HG03342 (cell line): ENCODE measurements at regions not wholly inside any gene's neighbourhood (a gene's known extent, or its start where the extent isn't known, plus 50 kb on each side); places are given as distances from the start of the nearest gene placed in this dataset.
"Not testable (repeated sequence)": the region's sequence is repeated elsewhere in the genome, so short reads cannot be mapped to it uniquely, and the experiment has no call there.

ENCODE experiments used
- ATAC-seq: cut with Tn5 transposase; IDR thresholded peaks from one replicate; pipeline ENCODE4 v1.9.1; 2021; ENCODE audit warnings: mild to moderate bottlenecking, moderate library complexity; ENCODE audit not compliant: unreplicated experiment

DNA sequence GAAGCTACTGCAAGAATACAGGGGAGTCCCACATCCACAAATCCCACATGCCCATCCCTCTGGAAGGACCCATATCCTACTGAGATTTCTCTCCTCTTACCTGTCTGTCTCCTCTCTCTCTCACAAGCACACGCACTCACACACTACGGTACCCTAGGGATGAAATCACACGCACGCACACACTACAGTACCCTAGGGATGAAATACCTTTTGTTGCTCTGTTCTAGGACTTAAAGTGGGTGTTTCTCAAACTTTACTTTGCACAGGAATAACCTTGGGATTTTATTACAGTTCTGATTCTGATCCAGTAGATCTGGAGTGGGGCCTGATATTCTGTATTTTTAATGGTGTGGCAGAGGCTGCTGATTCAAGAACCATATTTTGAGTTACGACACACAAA, 622.2 kb upstream of the ZNF385D start:
- ATAC-seq, result no peak

DNA sequence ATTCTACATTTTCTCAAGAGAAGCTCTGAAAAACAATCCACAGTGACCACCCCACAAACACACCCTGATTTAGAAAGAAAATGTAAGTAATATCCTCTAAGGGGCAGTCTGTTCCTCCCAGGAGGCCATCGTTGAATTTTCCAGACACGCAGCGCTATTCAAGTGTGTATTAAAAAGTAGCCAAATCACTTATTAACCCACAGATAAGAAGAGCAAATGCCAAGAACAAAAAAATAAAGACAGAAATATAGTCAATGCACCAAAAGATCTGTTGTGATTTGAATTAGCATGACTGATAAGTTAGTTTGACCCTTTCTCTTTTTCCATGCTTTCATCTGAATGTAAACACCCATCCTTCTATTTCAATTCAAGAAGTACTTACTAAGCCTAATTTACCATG, 622.8 kb upstream of the ZNF385D start:
- ATAC-seq, result no peak

DNA sequence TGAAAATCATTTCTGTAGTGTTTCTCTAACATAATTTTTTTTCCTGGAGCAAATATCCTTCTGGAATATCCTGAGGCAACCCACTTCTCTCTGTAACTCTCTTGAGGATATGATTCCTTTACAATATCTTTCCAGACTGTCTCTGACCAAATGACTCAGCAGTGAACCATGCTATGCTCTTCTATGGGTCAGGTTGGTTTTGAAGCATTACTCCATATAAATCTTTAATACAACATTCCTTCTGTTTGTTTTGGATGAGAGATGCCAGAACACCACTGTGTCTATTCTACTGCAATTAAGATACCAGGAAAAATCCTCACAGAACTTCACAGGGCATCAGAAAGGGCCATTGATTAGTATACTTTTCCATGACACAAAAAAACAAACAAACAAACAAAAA, 626.4 kb upstream of the ZNF385D start:
- ATAC-seq, result no peak

DNA sequence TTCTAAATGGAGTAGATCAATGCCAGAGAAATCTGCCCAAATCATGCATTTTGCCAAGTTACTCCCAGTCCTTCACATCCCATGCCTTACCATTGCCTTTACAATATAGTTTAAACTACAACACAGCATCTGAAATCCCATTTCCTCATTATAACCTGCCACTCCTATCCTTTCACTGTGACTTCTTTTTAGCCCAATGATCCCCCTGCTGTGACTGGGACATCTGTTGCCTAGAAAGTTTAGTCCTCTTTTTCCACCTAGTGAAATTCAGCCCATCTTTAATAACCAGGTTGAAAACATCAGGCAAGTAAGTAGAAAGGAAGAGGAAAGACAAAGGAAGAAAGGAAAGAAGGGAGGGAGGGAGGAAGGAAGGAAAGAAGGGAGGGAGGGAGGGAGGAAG, 627.9 kb upstream of the ZNF385D start:
- ATAC-seq, result no peak

DNA sequence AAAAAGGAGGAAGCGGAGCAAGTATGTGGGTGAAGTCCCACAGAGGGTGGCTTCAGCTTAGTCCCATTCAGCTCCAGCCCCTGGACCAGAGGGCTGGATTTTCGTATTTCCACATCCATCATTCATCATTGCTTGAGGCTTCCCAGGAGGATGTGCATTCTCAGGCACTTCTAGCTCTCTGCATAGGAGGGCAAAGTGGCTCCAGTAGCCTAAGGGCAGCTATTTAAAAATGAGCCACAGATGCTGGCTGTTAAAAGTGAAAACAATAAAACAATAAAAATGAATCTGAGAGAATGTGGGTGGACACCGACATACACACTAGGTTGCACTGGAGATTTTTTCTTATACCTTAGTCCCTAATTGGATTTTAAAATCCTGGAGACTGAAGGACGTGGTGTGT, 629.2 kb upstream of the ZNF385D start:
- no peak for ATAC-seq

DNA sequence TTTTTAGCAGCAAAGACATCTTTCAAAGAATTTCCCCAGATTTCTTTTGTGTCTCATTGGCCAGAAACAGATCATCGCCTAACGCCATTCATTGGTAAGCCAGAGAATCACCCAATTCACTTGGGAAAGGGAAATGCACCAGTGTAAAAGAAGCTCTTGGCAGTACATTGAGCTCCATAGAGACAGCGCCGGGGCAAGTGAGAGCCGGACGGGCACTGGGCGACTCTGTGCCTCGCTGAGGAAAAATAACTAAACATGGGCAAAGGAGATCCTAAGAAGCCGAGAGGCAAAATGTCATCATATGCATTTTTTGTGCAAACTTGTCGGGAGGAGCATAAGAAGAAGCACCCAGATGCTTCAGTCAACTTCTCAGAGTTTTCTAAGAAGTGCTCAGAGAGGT, 630.6 kb upstream of the ZNF385D start:
- not testable (repeated sequence) for ATAC-seq

DNA sequence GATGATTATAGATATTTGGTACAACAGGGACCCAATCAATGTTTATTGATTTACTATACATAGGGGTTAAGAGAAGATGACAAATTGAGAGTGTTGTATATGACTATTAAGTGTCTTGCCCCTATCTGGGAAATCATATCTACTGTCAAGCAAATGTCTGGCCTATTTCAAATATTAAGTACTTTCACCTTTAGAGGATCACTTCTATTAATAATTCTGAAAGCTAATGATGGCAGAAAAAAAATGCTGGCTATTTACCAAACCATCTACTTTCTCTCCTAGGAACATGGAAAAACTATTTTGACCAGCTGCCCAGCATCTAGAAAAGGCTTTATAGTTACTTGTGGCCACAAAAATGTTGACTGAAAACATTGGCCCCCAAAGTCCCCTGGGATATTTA, 632.3 kb upstream of the ZNF385D start:
- ATAC-seq, result no peak

DNA sequence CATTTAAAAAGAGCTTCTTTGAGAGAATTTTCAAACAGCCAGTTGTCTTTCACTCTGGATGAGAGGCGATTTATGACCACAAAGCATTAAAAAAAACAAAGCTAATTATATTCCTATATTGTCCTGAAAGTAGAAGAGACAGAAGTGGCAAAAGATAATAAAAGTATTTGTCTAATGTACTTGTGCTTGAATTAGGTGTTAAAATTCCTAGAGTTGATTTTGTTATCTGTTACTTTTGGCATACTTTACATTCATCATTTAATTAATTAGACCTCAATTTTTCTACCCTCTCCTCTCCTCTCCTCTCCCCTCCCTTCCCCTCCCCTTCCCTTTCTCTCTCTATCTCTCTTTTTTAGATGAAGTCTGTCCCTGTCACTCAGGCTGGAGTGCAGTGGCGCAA, 635.1 kb upstream of the ZNF385D start:
- no peak for ATAC-seq

DNA sequence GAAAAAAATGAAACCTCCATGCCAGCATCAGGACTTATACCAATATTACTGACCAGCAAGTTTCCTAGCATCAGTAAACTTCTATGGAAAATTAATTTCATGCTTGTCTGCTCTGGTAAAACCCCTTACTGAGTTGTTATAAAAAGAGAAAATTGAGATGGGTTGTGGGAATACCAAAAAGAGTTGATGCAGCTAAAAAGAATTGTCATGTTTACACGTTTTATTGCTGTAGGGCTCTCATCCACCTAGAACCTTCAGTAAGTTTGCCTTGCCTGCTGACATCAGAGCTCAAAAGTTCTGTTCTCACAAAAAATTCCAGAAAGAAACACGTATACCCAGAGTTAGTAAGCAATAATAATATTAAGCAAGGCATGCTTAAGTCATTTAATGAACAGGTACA, 641.3 kb upstream of the ZNF385D start:
- no peak for ATAC-seq

DNA sequence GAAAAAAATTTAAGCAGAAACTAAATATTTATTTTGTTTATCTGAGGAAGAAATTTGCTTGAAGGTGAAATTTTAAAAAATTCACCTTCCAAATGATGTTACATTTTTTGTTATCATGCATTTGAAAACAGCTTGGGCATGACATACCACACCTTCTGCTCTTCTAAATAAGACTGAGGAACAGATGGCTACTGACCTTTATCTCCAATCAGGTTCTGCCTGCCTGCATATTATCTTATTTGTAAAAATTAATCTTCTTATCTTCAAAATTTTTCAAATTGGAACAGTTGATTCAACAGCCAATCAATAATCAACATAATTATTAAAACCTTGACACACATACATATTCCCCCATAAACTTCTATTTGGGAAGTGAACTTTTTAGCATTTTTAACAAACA, 641.8 kb upstream of the ZNF385D start:
- ATAC-seq, result no peak

DNA sequence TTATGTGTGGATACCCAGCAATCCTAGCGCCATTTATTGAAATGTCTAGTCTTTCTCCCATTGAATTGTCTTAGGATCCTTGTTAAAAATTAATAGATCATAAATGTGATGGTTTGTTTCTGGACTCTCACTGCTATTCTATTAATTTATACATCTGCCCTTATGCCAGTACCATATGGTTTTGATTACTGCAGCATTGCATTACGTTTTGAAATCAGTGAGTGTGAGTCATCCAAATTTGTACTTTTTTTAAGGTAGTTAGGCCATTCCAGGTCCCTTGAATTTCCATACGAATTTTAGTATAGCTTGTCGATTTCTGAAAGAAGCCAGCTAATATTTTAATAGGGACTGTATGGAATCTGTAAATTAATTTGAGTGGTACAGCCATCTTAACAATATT, 648.6 kb upstream of the ZNF385D start:
- ATAC-seq, result no peak

DNA sequence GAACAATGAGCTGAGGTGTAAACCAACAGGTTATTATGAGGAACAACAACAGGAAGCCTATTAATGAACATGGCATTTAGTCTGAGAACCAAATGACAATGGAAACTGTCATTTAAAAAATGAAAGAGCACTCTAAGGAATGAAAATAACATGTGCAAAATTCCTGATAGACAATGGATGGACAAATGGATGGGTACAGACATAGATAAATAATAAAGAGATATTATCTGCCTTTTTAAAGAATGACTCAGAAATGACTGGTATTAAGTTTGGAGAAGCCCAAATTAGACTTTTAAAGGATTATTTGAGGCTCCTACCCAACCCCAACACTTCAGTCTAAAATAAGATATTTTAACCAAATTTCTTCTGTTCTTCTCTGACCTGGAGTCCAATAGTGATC, 650.5 kb upstream of the ZNF385D start:
- no peak for ATAC-seq

DNA sequence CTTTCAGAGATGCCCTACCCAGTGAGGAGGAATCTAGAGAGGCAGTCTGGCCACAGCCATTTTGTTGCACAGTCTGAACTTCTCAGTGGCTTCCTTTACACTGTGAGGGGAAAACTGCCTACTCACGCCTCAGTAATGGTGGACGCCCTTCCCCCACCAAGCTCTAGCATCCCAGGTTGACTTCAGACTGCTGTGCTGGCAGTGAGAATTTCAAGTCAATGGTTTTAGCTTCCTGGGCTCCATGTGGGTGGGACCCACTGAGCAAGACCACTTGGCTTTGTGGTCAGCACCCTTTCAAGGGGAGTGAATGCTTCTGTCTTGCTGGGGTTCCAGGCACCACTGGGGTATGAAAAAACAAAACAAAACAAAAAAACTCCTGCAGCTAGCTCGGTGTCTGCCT, 663.2 kb upstream of the ZNF385D start:
- ATAC-seq, result no peak

DNA sequence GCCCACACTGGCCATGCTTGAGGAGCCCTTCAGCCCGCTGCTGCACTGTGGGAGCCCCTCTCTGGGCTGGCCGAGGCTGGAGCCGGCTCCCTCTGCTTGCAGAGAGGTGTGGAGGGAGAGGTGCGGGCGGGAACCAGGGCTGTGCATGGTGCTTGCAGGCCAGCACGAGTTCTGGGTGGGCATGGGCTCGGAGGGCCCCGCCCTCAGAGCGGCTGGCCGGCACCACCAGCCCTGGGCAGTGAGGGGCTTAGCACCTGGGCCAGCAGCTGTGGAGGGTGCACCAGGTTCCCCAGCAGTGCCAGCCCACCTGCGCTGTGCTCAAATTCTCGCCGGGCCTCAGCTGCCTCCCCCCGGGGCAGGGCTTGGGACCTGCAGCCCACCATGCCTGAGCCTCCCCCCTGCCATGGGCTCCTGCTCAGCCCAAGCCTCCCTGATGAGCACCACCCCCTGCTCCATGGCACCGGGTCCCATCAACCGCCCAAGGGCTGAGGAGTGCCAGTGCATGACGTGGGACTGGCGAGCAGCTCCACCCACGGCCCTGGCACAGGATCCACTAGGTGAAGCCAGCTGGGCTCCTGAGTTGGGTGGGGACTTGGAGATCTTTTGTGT, 665.9 kb upstream of the ZNF385D start:
- not testable (repeated sequence) for ATAC-seq

DNA sequence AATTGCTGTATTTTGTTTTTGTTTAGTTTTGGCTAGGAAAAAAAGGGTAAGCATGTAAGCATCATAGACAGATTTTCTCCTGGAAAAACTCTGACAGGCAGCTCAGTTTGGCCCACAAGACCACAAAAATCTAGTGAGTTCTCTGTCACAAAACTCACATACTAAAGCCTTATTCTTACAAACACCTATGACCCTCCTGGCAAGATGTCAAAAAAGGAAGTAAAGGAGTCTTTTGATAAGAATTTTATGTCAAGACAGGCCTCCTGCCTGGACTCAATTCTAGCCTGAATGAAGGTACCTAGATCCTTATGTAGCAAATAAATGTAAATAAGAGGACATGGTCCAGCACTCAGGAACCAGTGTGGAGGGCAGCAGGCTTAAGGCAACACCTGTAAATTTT, 668.3 kb upstream of the ZNF385D start:
- no peak for ATAC-seq

DNA sequence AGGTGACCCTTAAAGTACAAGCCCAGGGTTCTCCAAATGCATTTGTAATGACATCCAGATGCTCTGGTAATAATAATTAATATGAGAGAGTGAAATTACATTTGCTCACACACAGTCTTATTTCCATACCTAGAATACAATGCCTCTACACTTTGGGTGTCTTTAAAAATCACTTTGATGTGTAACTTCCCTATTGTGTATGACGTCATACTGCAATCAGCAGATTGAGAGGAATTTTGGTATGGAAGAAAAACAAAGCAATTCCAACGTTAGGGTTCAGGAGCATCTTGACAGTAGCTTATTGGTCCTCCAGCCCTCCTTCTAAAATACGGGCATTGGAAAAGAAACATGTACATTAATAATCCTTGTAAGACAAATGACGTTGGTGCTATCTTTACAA, 670.6 kb upstream of the ZNF385D start:
- no peak for ATAC-seq

DNA sequence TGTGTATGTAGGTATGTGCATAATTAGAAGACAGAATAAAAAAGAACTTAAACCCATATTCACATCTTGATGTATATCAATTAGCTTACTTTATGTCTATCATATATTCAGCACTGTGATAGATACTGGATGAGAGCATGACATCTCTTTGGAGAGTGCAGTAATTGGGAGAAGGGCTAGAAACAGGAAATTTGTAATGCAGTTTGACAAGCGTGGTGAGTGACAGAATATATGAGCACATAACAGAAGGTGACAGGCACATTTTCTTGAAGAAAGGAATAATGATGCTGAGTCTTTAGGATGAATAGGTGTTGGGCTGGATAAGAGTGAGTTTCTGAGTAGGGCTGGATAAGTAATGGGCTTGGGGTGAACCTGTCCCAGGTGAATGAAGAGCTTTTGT, 680.3 kb upstream of the ZNF385D start:
- no peak for ATAC-seq

DNA sequence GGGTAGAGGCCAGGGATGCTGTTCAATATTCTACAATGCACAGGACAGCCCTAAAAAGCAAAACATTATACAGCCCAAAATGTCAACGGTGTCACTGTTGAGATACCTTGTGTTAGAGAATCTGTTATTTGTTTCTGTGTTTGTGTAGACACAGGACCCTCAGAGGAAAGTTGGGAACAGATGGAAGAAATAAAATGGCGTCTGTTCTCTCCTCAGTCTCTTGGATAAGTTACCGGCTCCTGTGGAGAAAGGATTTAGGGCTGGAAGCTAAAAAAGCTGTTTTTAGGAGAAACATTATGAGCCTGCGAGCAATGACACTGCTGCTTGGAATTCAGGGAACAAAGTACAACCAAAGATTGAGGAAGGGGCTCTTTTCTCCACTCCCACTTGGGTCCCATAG, 688.6 kb upstream of the ZNF385D start:
- no peak for ATAC-seq

DNA sequence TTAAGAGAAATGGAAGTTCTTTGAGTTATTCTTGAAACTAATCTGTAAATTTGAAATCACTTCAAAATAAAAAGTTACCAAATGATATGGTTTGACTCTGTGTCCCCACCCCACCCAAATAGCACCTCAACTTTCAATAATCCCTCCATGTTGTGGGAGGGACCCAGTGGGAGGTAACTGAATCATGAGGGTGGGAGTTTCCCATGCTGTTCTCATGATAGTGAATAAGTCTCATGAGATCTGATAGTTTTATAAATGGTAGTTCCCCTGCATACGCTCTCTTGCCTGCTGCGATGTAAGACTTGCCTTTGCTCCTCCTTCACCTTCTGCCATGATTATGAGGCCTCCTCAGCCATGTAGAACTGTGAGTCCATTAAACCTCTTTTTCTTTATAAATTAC, 690.7 kb upstream of the ZNF385D start:
- no peak for ATAC-seq

DNA sequence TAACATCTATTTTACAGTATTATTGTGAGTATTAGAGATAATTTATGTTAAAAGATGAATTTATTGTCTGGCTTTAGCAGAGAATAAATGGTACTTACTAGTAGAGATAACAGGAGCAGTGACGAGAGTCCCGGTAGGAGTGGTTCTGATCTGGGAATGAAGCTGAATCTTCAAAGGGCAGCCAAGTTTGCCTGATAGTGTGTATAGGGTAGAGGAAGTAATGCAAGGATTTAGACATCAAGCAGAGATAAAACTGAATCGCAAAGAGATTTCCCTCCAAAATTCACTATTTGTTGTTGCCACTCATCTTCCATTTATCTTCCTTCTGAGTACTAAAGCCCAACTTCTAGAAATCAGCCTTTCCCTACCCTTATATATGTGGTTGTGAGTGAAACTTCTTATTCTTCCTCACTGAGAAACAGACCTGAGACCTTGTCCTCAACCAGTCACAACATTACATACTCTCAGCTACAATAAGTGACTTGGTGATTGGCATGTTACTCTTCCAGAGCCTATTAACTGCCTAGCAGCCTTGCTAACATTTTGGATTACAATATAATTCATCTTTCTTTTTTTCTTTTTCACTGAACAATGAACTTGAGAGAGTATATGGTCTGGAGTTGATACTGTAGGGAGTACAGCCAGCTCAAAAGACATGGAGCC, 692.7 kb upstream of the ZNF385D start:
- ATAC-seq, result no peak

DNA sequence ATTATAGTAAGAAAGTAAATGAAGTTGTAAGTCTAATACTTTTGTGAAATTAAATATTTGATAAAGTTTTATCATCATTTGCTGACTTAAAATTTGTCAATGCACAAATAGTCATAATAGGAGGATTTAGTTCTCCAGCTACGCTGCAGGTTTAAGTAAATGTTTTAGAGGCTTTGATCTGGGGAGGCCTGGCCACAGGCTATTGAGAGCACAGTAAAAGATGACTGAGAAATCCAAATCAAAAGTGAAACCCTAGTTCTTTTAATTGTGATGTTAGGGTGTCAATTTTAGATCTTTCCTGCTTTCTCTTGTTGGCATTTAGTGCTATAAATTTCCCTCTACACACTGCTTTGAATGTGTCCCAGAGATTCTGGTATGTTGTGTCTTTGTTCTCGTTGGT, 694.3 kb upstream of the ZNF385D start:
- ATAC-seq, result not testable (repeated sequence)

DNA sequence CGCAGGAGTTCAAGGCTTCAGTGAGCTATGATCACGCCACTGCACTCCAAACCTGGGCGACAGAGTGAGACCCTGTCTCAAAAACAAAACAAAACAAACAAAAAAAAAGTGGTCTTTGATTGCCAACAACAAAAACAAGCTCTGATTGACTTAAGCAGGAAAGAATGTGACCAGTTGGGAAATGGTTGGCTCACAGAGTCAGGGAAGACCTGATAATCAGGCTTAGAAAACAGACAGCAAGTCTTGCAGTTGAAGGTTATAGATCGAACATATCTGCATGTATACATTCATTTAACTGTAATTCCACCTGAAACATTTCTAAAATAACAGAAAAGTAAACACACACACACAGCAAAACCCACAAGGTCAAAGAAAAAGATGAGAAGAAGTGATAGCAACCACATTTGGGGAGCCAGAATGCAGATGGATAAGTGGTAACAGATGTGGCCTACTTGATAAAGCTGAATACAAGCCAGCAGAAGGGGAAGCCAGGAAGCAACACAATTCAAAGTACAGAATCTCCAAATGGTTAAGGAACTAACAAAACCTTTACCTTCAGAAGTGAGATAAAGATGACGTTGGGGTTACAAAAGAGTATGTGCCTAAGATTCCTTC, 699.9 kb upstream of the ZNF385D start:
- ATAC-seq, result no peak

DNA sequence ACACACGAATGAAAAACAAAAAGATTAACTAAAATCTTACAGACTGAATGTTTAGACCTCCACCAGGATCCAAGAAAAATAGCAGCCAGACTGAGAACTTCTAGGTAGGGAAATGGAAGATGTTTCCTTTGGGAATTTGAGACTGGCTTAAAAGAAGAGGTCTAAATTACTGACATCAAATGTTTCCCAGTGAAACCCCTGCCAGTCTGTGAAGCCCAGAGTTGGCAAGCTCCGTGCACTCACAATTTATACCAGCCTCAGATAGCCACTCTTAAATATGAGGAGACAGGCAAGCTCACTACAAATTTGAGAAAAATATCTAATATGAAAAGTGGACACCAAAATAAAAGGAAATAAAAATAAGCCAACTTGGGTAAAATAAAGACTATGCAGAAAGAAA, 700.5 kb upstream of the ZNF385D start:
- ATAC-seq, result no peak
